ENCODE measurements at regions not wholly inside any gene's neighbourhood (a gene's known extent, or its start where the extent isn't known, plus 50 kb on each side); places are given as distances from the start of the nearest gene placed in this dataset.

DNA sequence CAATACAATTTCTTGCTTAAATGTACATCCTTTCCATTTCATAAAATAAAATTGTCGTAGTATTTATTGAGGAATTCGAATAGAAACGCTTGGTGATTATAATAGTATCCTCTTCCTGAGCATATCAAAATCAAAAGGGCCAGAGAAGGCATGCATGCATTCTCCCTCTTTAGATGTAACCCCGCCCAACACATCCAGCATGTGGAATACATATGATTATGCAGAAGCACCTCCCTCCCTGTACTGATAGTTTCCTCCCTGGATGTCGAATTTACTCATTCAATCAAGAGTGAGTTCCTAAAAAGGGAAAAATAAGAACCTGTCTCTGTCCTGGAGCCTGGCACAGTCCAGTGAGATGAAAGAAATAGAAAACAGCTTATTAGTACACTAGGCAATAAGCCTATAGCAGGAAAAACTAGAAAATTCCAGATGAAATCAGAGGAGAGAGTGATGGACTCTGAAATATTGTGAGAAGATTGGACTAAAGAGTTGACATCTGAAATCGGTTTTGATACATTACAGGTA is 262.9 kb downstream of the RDH14 start:
- H3K4me3 Mint-ChIP-seq = no peak overlapping the region
- ChIA-PET POLR2A (no interaction called here), CTCF (no interaction called here)
- H3K4me1 ChIP-seq (ENCODE audit: control insufficient read depth in 1 of 2, extremely low read depth in 1 of 2, insufficient read depth in 2 of 2, low read length in 2 of 2) = no peaks in the 10 kb centered on the region
- H3K36me3 Mint-ChIP-seq = no peaks in the 10 kb centered on the region
- peaks cover 0 to 3% (median 0%) of the 10 kb centered on the region in 3 donors for H3K9me3 Mint-ChIP-seq
- no peaks in the 10 kb centered on the region for H3K36me3 ChIP-seq (ENCODE audit: control insufficient read depth in 2 of 2, extremely low read depth in 1 of 2, insufficient read depth in 1 of 2, low read length in 1 of 2)
- no peaks in the 10 kb centered on the region for H3K9me3 ChIP-seq
- no peaks in the 10 kb centered on the region for H3K27me3 ChIP-seq (replicated peaks in 1 of 2; ENCODE audit: control insufficient read depth in 2 of 2, extremely low read depth in 1 of 2, insufficient read depth in 2 of 2, low read length in 1 of 2)
- no peak overlapping the region for H3K27ac ChIP-seq (ENCODE audit: low read length)
- H3K4me1 Mint-ChIP-seq = no peaks in the 10 kb centered on the region
- no peaks in the 10 kb centered on the region for H3K27me3 Mint-ChIP-seq
- H3K27ac Mint-ChIP-seq = no peak overlapping the region
- DNase-seq = no peak
- no CpG with 5 or more reads among the region's 6 CpGs for WGBS (ENCODE audit: insufficient coverage)
- H3K4me3 ChIP-seq (ENCODE audit: control insufficient read depth in 1 of 2, extremely low read depth in 1 of 2, low read length in 1 of 2) = no peak overlapping the region
- ATAC-seq (replicated peaks in 1 of 4) = no peak

- CTCF ChIA-PET = no interaction called here
- POLR2A ChIA-PET = no interaction called here
- no peak overlapping the region for H3K4me3 ChIP-seq (ENCODE audit: control insufficient read depth in 1 of 2, extremely low read depth in 1 of 2, low read length in 1 of 2)
These were observed 270.1 kb downstream of the RDH14 start for GRCh38 chr2:18290386-18290785.

GRCh38 chr2:18286897-18287296 is 273.6 kb downstream of the RDH14 start:
- Mint-ChIP-seq H3K9me3 (peaks cover 0 to 5% (median 0%) of the 10 kb centered on the region in 3 donors), H3K4me1 (no peaks in the 10 kb centered on the region), H3K27ac (no peak overlapping the region), H3K27me3 (no peaks in the 10 kb centered on the region), H3K36me3 (no peaks in the 10 kb centered on the region), H3K4me3 (no peak overlapping the region)
- H3K27me3 ChIP-seq (replicated peaks in 1 of 2; ENCODE audit: control insufficient read depth in 2 of 2, extremely low read depth in 1 of 2, insufficient read depth in 2 of 2, low read length in 1 of 2) = no peaks in the 10 kb centered on the region
- no peaks in the 10 kb centered on the region for H3K36me3 ChIP-seq (ENCODE audit: control insufficient read depth in 2 of 2, extremely low read depth in 1 of 2, insufficient read depth in 1 of 2, low read length in 1 of 2)
- no peak for DNase-seq
- POLR2A ChIA-PET = no interaction called here
- no peaks in the 10 kb centered on the region for H3K4me1 ChIP-seq (ENCODE audit: control insufficient read depth in 1 of 2, extremely low read depth in 1 of 2, insufficient read depth in 2 of 2, low read length in 2 of 2)
- no peaks in the 10 kb centered on the region for H3K9me3 ChIP-seq
- CTCF ChIA-PET = no interaction called here
- ATAC-seq (replicated peaks in 1 of 4) = no peak
- no peak overlapping the region for H3K4me3 ChIP-seq (ENCODE audit: control insufficient read depth in 1 of 2, extremely low read depth in 1 of 2, low read length in 1 of 2)
- H3K27ac ChIP-seq (ENCODE audit: low read length) = no peak overlapping the region

More at GRCh38 chr2:18290386-18290785, 270.1 kb downstream of the RDH14 start:
- no peaks in the 10 kb centered on the region for H3K36me3 ChIP-seq (ENCODE audit: control insufficient read depth in 2 of 2, extremely low read depth in 1 of 2, insufficient read depth in 1 of 2, low read length in 1 of 2)
- no peak overlapping the region for H3K4me3 Mint-ChIP-seq
- no peaks in the 10 kb centered on the region for H3K4me1 Mint-ChIP-seq
- H3K27ac Mint-ChIP-seq = no peak overlapping the region
- no peaks in the 10 kb centered on the region for H3K4me1 ChIP-seq (ENCODE audit: control insufficient read depth in 1 of 2, extremely low read depth in 1 of 2, insufficient read depth in 2 of 2, low read length in 2 of 2)
- H3K27ac ChIP-seq (ENCODE audit: low read length) = no peak overlapping the region
- H3K27me3 ChIP-seq (replicated peaks in 1 of 2; ENCODE audit: control insufficient read depth in 2 of 2, extremely low read depth in 1 of 2, insufficient read depth in 2 of 2, low read length in 1 of 2) = no peaks in the 10 kb centered on the region
- DNase-seq = no peak
- no peaks in the 10 kb centered on the region for H3K9me3 Mint-ChIP-seq
- no peaks in the 10 kb centered on the region for H3K36me3 Mint-ChIP-seq
- H3K9me3 ChIP-seq = no peaks in the 10 kb centered on the region
- ATAC-seq (replicated peaks in 1 of 4) = no peak
- no peaks in the 10 kb centered on the region for H3K27me3 Mint-ChIP-seq

- H3K36me3 ChIP-seq (ENCODE audit: control insufficient read depth in 2 of 2, extremely low read depth in 1 of 2, insufficient read depth in 1 of 2, low read length in 1 of 2) = no peaks in the 10 kb centered on the region
- H3K27ac Mint-ChIP-seq = no peak overlapping the region
- ChIA-PET CTCF (no interaction called here), POLR2A (no interaction called here)
- H3K4me3 ChIP-seq (ENCODE audit: control insufficient read depth in 1 of 2, extremely low read depth in 1 of 2, low read length in 1 of 2) = no peak overlapping the region
- 80% methylated on average over 1 of the region's 4 CpGs for WGBS (ENCODE audit: insufficient coverage)
- H3K4me3 Mint-ChIP-seq = no peak overlapping the region
- no peaks in the 10 kb centered on the region for H3K27me3 ChIP-seq (replicated peaks in 1 of 2; ENCODE audit: control insufficient read depth in 2 of 2, extremely low read depth in 1 of 2, insufficient read depth in 2 of 2, low read length in 1 of 2)
- H3K27me3 Mint-ChIP-seq = peaks cover 0 to 3% of the 10 kb centered on the region in 2 donors
- H3K9me3 Mint-ChIP-seq = peaks cover 0 to 5% (median 0%) of the 10 kb centered on the region in 3 donors
- DNase-seq (no peak), ATAC-seq (replicated peaks in 1 of 4) (no peak)
- H3K36me3 Mint-ChIP-seq = no peaks in the 10 kb centered on the region
- H3K27ac ChIP-seq (ENCODE audit: low read length) = no peak overlapping the region
- H3K4me1 ChIP-seq (ENCODE audit: control insufficient read depth in 1 of 2, extremely low read depth in 1 of 2, insufficient read depth in 2 of 2, low read length in 2 of 2) = no peaks in the 10 kb centered on the region
- no peaks in the 10 kb centered on the region for H3K9me3 ChIP-seq
- no peaks in the 10 kb centered on the region for H3K4me1 Mint-ChIP-seq
These were observed 276.1 kb downstream of the RDH14 start for GRCh38 chr2:18284331-18284730.

- H3K4me1 ChIP-seq (ENCODE audit: control insufficient read depth in 1 of 2, extremely low read depth in 1 of 2, insufficient read depth in 2 of 2, low read length in 2 of 2) = no peaks in the 10 kb centered on the region
- no peak overlapping the region for H3K27ac ChIP-seq (ENCODE audit: low read length)
- Mint-ChIP-seq H3K36me3 (no peaks in the 10 kb centered on the region), H3K4me1 (no peaks in the 10 kb centered on the region), H3K27ac (no peak overlapping the region), H3K27me3 (peaks cover 0 to 3% of the 10 kb centered on the region in 2 donors), H3K9me3 (peaks cover 0 to 5% (median 0%) of the 10 kb centered on the region in 3 donors), H3K4me3 (no peak overlapping the region)
- ATAC-seq (replicated peaks in 1 of 4) (no peak), DNase-seq (no peak)
- H3K27me3 ChIP-seq (replicated peaks in 1 of 2; ENCODE audit: control insufficient read depth in 2 of 2, extremely low read depth in 1 of 2, insufficient read depth in 2 of 2, low read length in 1 of 2) = no peaks in the 10 kb centered on the region
- H3K36me3 ChIP-seq (ENCODE audit: control insufficient read depth in 2 of 2, extremely low read depth in 1 of 2, insufficient read depth in 1 of 2, low read length in 1 of 2) = no peaks in the 10 kb centered on the region
- ChIA-PET POLR2A (no interaction called here), CTCF (no interaction called here)
- no peak overlapping the region for H3K4me3 ChIP-seq (ENCODE audit: control insufficient read depth in 1 of 2, extremely low read depth in 1 of 2, low read length in 1 of 2)
- H3K9me3 ChIP-seq = no peaks in the 10 kb centered on the region
These were observed 278.4 kb downstream of the RDH14 start for GRCh38 chr2:18282026-18282425.

DNA sequence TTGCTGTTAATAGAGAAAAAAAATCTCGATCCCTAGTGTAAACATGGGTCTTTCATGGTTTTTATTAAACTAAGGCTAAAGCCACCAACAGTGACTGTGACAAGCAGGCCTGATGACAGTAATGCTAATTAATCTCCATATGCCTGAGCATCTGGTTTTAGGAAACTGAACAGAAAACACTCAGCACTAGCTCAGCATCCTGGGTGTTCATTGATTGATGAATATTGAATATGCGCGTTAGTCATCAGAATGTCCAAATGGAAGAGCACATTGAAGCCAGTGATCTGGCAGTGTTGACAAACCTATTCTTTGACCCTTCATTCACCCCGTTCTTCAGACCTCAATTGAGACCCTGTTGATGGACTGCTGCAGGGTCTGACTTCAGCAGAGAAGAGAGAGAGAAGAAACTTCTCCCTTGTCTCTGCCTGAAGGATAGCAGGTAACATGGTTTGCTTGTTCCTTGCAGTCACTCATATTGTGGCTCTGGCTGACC is 283.8 kb downstream of the RDH14 start:
- H3K27me3 ChIP-seq (replicated peaks in 1 of 2; ENCODE audit: control insufficient read depth in 2 of 2, extremely low read depth in 1 of 2, insufficient read depth in 2 of 2, low read length in 1 of 2) = no peaks in the 10 kb centered on the region
- Mint-ChIP-seq H3K36me3 (no peaks in the 10 kb centered on the region), H3K9me3 (peaks cover 0 to 3% (median 0%) of the 10 kb centered on the region in 3 donors), H3K4me1 (no peaks in the 10 kb centered on the region), H3K4me3 (no peak overlapping the region), H3K27ac (no peak overlapping the region), H3K27me3 (peaks cover 0 to 3% of the 10 kb centered on the region in 2 donors)
- no peak overlapping the region for H3K4me3 ChIP-seq (ENCODE audit: control insufficient read depth in 1 of 2, extremely low read depth in 1 of 2, low read length in 1 of 2)
- no peak for DNase-seq
- H3K36me3 ChIP-seq (ENCODE audit: control insufficient read depth in 2 of 2, extremely low read depth in 1 of 2, insufficient read depth in 1 of 2, low read length in 1 of 2) = no peaks in the 10 kb centered on the region
- ATAC-seq (replicated peaks in 1 of 4) = no peak
- no CpG with 5 or more reads among the region's 4 CpGs for WGBS (ENCODE audit: insufficient coverage)
- no peak overlapping the region for H3K27ac ChIP-seq (ENCODE audit: low read length)
- H3K4me1 ChIP-seq (ENCODE audit: control insufficient read depth in 1 of 2, extremely low read depth in 1 of 2, insufficient read depth in 2 of 2, low read length in 2 of 2) = no peaks in the 10 kb centered on the region
- H3K9me3 ChIP-seq = no peaks in the 10 kb centered on the region
- ChIA-PET POLR2A (no interaction called here), CTCF (no interaction called here)

- POLR2A ChIA-PET = no interaction called here
- Mint-ChIP-seq H3K4me3 (no peak overlapping the region), H3K4me1 (no peaks in the 10 kb centered on the region), H3K27ac (no peak overlapping the region), H3K9me3 (peaks cover 0 to 3% (median 0%) of the 10 kb centered on the region in 3 donors), H3K27me3 (no peaks in the 10 kb centered on the region), H3K36me3 (no peaks in the 10 kb centered on the region)
- no peak for ATAC-seq (replicated peaks in 1 of 4)
- no peak for DNase-seq
- no peak overlapping the region for H3K4me3 ChIP-seq (ENCODE audit: control insufficient read depth in 1 of 2, extremely low read depth in 1 of 2, low read length in 1 of 2)
- no peak overlapping the region for H3K27ac ChIP-seq (ENCODE audit: low read length)
- H3K27me3 ChIP-seq (replicated peaks in 1 of 2; ENCODE audit: control insufficient read depth in 2 of 2, extremely low read depth in 1 of 2, insufficient read depth in 2 of 2, low read length in 1 of 2) = no peaks in the 10 kb centered on the region
- H3K4me1 ChIP-seq (ENCODE audit: control insufficient read depth in 1 of 2, extremely low read depth in 1 of 2, insufficient read depth in 2 of 2, low read length in 2 of 2) = no peaks in the 10 kb centered on the region
- H3K36me3 ChIP-seq (ENCODE audit: control insufficient read depth in 2 of 2, extremely low read depth in 1 of 2, insufficient read depth in 1 of 2, low read length in 1 of 2) = no peaks in the 10 kb centered on the region
- no peaks in the 10 kb centered on the region for H3K9me3 ChIP-seq
- CTCF ChIA-PET = no interaction called here
These were observed 287.2 kb downstream of the RDH14 start for GRCh38 chr2:18273205-18273604.
